ENCODE measurements at regions not wholly inside any gene's neighbourhood (a gene's known extent, or its start where the extent isn't known, plus 50 kb on each side); places are given as distances from the start of the nearest gene placed in this dataset.
"Not testable (repeated sequence)": the region's sequence is repeated elsewhere in the genome, so short reads cannot be mapped to it uniquely, and the experiment has no call there.

DNA sequence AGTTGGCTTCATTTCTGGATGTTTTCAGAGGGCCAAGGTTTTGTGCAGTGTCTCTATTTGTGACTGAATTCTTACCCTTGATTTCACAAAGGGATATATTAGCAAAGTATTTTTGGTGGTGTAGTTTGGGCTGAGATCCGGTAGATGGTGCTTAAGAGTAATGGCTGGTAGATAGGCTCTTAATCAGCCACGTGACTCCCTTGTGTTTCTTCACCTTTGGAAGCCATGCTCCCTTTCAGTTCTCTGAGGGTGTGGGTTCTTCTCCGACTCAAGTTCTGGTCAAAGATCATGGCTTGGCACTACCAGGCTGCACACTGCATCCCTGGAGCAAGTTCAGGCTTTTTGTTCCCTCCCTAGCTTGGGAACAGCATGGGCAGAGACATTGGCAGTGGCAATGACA is 887.3 kb downstream of the CDH8 start:
- Mint-ChIP-seq H3K9me3 (peaks cover 3 to 5% of the 10 kb centered on the region in 2 donors), H3K27me3 (no peaks in the 10 kb centered on the region), H3K4me1 (no peaks in the 10 kb centered on the region), H3K4me3 (no peak overlapping the region), H3K36me3 (no peaks in the 10 kb centered on the region), H3K27ac (no peak overlapping the region)
- DNase-seq (no peak), ATAC-seq (replicated peaks) (no peak)

DNA sequence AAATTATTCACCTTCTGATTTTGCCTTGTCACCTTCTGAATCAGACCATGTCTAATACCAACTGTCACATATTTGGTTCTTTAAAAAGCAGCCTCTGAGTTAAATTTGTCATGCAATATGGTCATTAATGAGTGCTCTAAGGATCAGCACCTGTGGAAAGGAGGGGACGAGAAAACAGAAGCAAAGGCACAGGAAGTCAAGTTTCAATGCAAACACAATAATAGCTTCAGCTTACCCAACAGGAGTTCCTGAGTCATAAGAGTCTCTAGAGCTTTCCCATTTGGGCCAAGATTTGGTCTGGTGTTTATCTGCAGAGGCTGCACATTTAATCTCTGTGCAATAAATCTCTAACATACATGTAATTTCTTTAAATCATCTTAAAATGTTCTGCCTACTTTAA is 889.8 kb downstream of the CDH8 start:
- H3K9me3 Mint-ChIP-seq = peaks cover 7 to 11% of the 10 kb centered on the region in 2 donors
- H3K4me1 Mint-ChIP-seq = no peaks in the 10 kb centered on the region
- DNase-seq (no peak), ATAC-seq (replicated peaks) (no peak)
- no peak overlapping the region for H3K27ac Mint-ChIP-seq
- no peaks in the 10 kb centered on the region for H3K36me3 Mint-ChIP-seq
- no peaks in the 10 kb centered on the region for H3K27me3 Mint-ChIP-seq
- H3K4me3 Mint-ChIP-seq = no peak overlapping the region

DNA sequence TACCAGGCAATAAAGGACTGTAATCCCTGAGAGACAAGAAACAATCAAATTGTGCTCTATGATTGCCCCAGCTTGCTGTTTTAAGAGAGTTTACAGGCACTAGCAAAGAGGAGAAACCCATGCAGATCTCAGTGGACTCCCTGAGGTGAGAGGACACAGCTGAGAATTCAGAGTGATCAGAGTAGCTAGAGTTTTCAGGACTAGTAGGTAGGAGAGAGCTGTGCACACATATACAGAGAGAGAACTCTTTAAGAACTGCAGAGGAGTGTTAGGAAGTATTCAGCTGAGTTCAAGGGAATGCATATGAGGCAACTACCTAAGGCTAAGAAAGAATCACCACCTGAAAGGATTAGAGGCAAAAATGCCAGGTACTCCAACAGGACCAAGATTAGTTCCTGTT is 904.8 kb downstream of the CDH8 start:
- DNase-seq (no peak), ATAC-seq (replicated peaks) (no peak)
- Mint-ChIP-seq H3K27me3 (no peaks in the 10 kb centered on the region), H3K27ac (no peak overlapping the region), H3K9me3 (peaks cover 3 to 7% of the 10 kb centered on the region in 2 donors), H3K4me1 (no peaks in the 10 kb centered on the region), H3K36me3 (no peaks in the 10 kb centered on the region), H3K4me3 (no peak overlapping the region)

DNA sequence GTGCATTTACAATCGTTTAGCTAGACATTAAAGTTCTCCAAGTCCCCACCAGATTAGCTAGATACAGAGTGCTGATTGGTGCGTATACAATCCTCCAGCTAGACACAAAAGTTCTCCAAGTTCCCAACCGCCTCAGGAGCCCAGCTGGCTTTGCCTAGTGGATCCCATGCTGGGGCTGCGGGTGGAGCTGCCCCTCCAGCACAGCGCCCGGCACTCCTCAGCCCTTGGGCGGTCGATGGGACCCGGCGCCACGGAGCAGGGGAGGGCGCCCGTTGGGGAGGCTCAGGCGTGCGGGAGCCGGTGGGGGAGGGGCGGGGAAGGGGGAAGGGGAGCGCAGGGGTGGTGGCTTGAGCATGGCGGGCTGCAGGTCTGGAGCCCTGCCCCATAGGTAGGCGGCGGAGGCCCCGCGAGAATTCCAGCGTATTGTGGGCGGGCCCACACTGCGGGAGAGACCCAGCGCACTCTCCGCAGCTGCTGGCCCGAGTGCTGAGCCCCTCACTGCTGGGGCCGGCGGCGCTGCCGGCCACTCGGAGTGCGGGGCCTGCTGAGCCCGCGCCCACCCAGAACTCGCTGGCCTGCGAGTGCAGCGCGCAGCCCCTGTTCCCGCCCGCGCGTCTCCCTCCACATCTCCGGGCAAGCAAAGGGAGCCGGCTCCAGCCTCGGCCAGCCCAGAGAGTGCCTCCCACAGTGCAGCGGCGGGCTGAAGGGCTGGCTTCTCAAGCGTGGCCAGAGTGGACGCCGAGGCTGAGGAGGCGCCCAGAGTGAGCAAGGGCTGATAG is 907.5 kb downstream of the CDH8 start:
- no peak for ATAC-seq (replicated peaks)
- no peak for DNase-seq
- Mint-ChIP-seq H3K4me1 (no peaks in the 10 kb centered on the region), H3K9me3 (peaks cover 3 to 8% of the 10 kb centered on the region in 2 donors), H3K27me3 (no peaks in the 10 kb centered on the region), H3K27ac (no peak overlapping the region), H3K36me3 (no peaks in the 10 kb centered on the region), H3K4me3 (no peak overlapping the region)

DNA sequence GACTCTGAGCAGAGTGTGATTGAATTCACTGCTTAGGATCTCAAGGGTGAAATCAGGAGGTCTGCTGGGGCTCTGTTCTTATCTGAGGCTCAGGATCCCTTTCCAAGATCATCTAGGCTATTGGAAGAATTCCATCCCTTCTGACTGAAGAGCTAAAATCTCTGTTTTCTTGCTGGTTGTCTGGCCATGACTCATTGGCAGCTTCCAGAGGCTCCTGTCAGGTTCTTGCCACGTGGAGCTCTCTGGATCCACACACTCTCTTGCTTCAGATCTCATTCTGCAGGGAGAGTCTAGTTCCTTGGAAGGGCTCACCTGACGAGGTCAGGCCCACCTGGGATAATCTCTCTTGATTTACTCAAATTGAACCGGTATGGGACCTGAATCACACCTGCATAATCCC is 930.7 kb downstream of the CDH8 start:
- Mint-ChIP-seq H3K27ac (no peak overlapping the region), H3K27me3 (no peaks in the 10 kb centered on the region), H3K36me3 (no peaks in the 10 kb centered on the region), H3K4me3 (no peak overlapping the region), H3K9me3 (peaks cover 1 to 5% of the 10 kb centered on the region in 2 donors), H3K4me1 (no peaks in the 10 kb centered on the region)
- DNase-seq (no peak), ATAC-seq (replicated peaks) (no peak)

DNA sequence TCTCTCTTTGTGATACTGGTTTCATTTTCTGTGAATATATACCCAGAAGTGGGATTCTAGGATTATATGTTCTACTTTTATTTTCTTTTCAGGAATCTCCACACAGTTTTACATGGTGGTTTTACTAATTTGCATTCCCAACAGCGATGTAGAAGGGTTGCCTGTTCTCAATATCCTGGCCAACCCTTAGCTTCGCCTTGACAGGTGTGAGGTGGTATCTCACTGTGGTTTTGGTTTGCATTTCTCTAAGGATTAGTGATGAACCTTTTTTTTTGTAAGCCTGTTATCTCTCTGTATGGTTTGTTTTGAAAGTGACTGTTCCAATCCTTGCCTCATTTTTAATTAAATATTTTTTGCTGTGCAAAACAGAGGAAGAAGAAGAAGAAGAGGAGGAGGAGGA is 937.7 kb downstream of the CDH8 start:
- H3K4me3 Mint-ChIP-seq = no peak overlapping the region

DNA sequence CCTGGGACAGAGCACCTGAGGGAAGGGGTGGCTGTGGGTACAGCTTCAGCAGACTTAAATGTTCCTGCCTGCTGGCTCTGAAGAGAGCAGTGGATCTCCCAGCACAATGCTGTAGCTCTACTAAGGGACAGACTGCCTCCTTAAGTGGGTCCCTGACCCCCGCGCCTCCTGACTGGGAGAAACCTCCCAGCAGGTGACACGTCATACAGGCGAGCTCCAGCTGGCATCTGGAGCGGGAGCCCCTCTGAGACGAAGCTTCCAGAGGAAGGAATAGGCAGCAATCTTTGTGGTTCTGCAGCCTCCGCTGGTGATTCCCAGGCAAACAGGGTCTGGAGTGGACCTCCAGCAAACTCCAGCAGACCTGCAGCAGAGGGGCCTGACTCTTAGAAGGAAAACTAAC is 944.9 kb downstream of the CDH8 start:
- not testable (repeated sequence) for DNase-seq; H3K4me3 Mint-ChIP-seq; ATAC-seq (replicated peaks); H3K27ac Mint-ChIP-seq; H3K36me3 Mint-ChIP-seq; H3K4me1 Mint-ChIP-seq; H3K27me3 Mint-ChIP-seq
- peaks cover 10 to 18% of the 10 kb centered on the region in 2 donors for H3K9me3 Mint-ChIP-seq

More for the DNA sequence above, 937.7 kb downstream of the CDH8 start:
- H3K27ac Mint-ChIP-seq = no peak overlapping the region
- no peaks in the 10 kb centered on the region for H3K36me3 Mint-ChIP-seq
- DNase-seq (no peak), ATAC-seq (replicated peaks) (no peak)
- peaks cover 10 to 13% of the 10 kb centered on the region in 2 donors for H3K9me3 Mint-ChIP-seq
- H3K27me3 Mint-ChIP-seq = no peaks in the 10 kb centered on the region
- H3K4me1 Mint-ChIP-seq = no peaks in the 10 kb centered on the region

DNA sequence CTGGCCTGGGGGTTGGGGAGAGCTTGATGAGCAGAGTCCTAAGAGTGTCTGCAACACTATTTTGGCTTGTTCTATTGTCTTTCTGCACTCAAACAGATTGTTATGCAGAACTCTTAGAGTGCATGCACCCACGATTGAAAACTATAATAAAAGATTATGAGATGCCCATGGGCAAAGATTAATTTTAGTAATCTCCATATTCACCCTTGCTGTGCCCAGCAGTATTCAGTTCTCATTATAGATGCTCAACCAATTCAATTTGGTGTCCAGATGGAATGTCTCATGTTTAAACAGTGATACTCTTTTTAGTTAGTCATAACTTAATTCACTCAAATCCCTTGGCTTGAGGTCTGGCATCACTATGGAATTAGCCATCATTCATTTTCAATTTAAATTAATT is 952.5 kb downstream of the CDH8 start:
- Mint-ChIP-seq H3K27me3 (no peaks in the 10 kb centered on the region), H3K4me3 (no peak overlapping the region), H3K27ac (no peak overlapping the region), H3K4me1 (no peaks in the 10 kb centered on the region), H3K36me3 (no peaks in the 10 kb centered on the region), H3K9me3 (peaks cover 0 to 1% of the 10 kb centered on the region in 2 donors)
- DNase-seq (no peak), ATAC-seq (replicated peaks) (no peak)

DNA sequence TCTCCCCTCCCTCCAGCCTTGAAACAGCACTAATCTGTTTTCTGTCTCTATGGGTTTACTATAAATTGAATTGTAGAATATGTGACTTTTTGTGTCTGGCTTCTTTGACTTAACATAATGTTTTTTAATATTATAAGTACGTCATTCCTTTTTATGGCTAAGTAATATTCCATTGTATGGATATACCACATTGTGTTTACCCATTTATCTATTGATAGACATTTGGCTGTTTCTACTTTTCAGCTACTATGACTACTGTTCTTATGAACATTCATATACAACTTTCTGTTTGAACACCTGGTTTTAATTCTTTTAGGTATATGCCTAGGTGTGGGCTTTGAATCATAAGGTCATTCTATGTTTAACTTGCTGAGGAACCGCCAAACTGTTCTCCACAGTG is 961.9 kb downstream of the CDH8 start:
- no peak overlapping the region for H3K4me3 Mint-ChIP-seq
- no peaks in the 10 kb centered on the region for H3K4me1 Mint-ChIP-seq
- DNase-seq = no peak
- H3K27ac Mint-ChIP-seq = no peak overlapping the region
- peaks cover 3 to 5% of the 10 kb centered on the region in 2 donors for H3K9me3 Mint-ChIP-seq
- H3K27me3 Mint-ChIP-seq = no peaks in the 10 kb centered on the region
- ATAC-seq (replicated peaks) = no peak
- no peaks in the 10 kb centered on the region for H3K36me3 Mint-ChIP-seq

DNA sequence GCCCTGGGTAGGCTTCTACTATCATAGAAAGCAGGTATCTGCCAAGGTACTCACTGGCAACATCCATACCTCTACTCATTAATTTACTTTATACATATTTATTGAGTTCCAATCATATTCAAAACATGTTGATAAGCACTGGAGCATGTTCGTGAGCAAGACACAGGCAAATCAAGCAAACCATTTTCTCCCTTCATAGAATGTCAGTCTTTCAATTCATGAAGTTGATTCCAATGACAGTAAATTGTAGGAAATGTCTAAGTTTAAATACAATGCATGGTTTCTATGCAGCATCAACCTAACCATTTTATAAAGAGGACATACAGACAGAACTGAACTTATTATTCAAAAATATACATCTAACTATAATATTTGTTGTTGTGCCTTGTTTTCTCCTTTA is 978.6 kb downstream of the CDH8 start:
- H3K36me3 Mint-ChIP-seq = no peaks in the 10 kb centered on the region
- ATAC-seq (replicated peaks) = no peak
- H3K27ac Mint-ChIP-seq = no peak overlapping the region
- H3K9me3 Mint-ChIP-seq = peaks cover 0 to 7% of the 10 kb centered on the region in 2 donors
- DNase-seq = no peak
- no peak overlapping the region for H3K4me3 Mint-ChIP-seq
- no peaks in the 10 kb centered on the region for H3K27me3 Mint-ChIP-seq
- H3K4me1 Mint-ChIP-seq = no peaks in the 10 kb centered on the region

DNA sequence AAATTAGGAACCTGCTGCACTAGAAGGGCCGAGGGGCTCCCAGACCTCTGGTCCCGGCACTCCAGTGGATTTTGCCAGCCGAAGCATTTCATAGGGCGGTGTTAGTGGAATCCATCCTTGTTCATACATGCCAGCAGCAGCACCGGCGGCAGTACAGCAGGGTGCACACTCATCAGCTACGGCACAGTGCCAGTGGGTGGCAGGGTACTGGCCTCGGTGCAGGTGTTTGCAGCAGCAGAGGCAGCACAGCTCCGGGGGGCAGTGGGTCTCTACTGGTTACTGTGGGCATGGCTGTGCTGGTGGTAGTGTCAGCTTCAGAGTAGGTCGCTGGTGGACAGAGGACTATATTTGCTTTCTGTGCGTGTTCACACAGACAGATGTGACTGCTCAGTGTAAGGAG is 985.7 kb downstream of the CDH8 start:
- DNase-seq = no peak
- no peaks in the 10 kb centered on the region for H3K4me1 Mint-ChIP-seq
- H3K27me3 Mint-ChIP-seq = no peaks in the 10 kb centered on the region
- ATAC-seq (replicated peaks) = no peak
- H3K9me3 Mint-ChIP-seq = peaks cover 4 to 7% of the 10 kb centered on the region in 2 donors
- H3K4me3 Mint-ChIP-seq = no peak overlapping the region
- no peak overlapping the region for H3K27ac Mint-ChIP-seq
- H3K36me3 Mint-ChIP-seq = no peaks in the 10 kb centered on the region

DNA sequence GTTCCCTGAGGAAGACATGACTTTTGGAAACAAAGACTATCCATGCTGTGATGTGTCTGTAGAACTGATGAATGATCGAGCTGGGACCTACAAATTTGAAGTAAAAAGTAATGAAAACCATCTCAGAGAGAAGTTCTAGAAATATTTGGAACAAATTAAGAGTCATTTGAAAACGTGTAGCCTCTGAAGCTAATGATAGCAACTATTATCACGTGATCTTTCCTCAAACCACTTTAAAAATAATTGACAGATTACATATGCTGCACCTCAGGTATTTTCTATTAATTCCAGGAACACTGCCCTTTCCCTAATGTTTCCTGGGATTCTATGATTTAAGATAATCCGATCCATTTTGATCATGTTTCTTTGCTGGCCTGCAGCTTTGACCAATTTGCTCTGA is 990.3 kb downstream of the CDH8 start:
- peaks cover 4 to 12% of the 10 kb centered on the region in 2 donors for H3K9me3 Mint-ChIP-seq

DNA sequence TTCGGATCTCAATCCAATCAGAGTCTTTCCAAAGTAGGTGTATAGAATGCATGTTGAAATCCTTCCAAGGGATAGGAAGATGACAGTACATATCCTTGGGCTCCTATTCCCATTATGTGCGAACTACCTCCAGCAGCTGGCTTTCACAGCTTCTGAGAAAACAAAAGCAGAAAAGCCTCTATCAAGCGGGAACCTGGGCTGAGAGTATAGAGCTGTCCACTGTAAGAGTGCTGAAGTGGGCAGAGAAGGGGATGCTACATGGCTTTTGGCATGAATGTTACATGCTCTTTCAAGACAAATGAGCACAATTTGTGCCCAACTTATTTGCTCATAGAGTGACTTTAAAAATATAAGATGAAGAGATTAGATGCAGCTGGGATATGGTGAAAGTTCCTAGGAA is 993.5 kb downstream of the CDH8 start:
- H3K27me3 Mint-ChIP-seq = no peaks in the 10 kb centered on the region
- no peak overlapping the region for H3K4me3 Mint-ChIP-seq
- no peaks in the 10 kb centered on the region for H3K36me3 Mint-ChIP-seq
- peaks cover 3 to 4% of the 10 kb centered on the region in 2 donors for H3K9me3 Mint-ChIP-seq
- no peak overlapping the region for H3K27ac Mint-ChIP-seq
- DNase-seq (no peak), ATAC-seq (replicated peaks) (no peak)
- no peaks in the 10 kb centered on the region for H3K4me1 Mint-ChIP-seq

More for the DNA sequence above, 990.3 kb downstream of the CDH8 start:
- Mint-ChIP-seq H3K36me3 (no peaks in the 10 kb centered on the region), H3K27me3 (no peaks in the 10 kb centered on the region), H3K4me3 (no peak overlapping the region), H3K4me1 (no peaks in the 10 kb centered on the region), H3K27ac (no peak overlapping the region)
- DNase-seq = no peak
- ATAC-seq (replicated peaks) = no peak

DNA sequence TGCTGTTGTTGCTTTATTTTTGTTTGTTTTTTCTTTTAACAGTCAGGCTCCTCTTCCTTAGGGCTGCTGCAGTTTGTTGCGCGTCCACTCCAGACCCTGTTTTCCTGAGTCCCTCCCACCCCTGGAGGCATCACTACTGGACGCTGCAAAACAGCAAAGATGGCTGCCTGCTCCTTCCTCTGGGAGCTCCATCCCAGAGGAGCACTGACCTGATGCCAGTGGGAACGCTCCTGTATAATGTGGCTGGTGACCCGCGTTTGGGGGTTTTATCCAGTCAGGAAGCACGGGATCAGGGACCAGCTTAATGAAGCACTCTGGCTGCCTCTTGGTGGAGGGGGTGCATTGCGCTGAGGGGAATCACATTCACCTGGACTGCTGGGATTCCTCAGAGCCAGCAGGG is 1005.6 kb downstream of the CDH8 start:
- no peak overlapping the region for H3K4me3 Mint-ChIP-seq
- H3K27ac Mint-ChIP-seq = no peak overlapping the region
- ATAC-seq (replicated peaks) (no peak), DNase-seq (no peak)
- peaks cover 0 to 3% of the 10 kb centered on the region in 2 donors for H3K9me3 Mint-ChIP-seq
- no peaks in the 10 kb centered on the region for H3K4me1 Mint-ChIP-seq
- H3K27me3 Mint-ChIP-seq = no peaks in the 10 kb centered on the region
- no peaks in the 10 kb centered on the region for H3K36me3 Mint-ChIP-seq

DNA sequence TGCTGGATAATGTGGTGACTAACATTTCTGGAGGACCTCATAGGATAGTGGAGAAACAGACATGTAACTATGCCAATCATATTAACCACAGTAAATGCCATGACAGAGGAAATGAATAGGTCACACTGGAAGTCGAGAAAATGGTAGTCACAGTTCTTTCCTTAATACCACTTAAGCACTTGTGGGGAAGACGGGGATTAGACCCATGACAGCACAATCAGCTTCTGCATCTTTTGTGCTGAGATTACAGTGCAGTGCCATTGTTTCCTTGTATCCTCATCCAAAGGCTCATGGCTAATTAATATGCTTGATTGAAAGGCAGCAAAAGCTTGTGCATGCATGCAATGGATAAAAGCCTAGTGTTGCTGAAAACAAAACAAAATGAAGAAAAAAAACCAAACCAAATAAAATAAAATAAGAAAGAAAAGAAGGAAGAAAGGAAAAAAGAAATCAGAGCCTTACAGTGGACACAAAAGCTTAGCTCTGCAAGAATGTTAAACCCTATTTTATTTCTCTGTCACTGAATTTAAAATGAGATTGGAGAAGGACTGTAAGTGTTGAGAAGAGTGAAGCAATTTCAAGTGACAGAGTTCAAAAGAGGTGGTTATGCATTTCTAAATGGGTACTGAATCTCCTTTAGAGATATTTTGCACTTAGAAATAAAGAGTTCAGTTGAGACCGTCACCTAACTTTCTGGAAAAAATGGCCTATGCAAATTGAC is 1011.9 kb downstream of the CDH8 start:
- no peak overlapping the region for H3K4me3 Mint-ChIP-seq
- no peak overlapping the region for H3K27ac Mint-ChIP-seq
- ATAC-seq (replicated peaks) (no peak), DNase-seq (no peak)
- H3K27me3 Mint-ChIP-seq = no peaks in the 10 kb centered on the region
- peaks cover 0 to 3% of the 10 kb centered on the region in 2 donors for H3K9me3 Mint-ChIP-seq
- no peaks in the 10 kb centered on the region for H3K4me1 Mint-ChIP-seq
- no peaks in the 10 kb centered on the region for H3K36me3 Mint-ChIP-seq

Data from stimulated activated naive B cell treated with anti-CD40 and anti-IgM and Interleukin-4, amounts not matched to agents 10 μg/mL and 1 μg/mL and 100 μg/mL, for 72 hours (primary cell).